ENCODE measurements at regions not wholly inside any gene's neighbourhood (a gene's known extent, or its start where the extent isn't known, plus 50 kb on each side); places are given as distances from the start of the nearest gene placed in this dataset.

- no peak for TF ChIP-seq CTCF (IDR thresholded peaks at IDR 0.05)
- TF ChIP-seq POLR2A (IDR thresholded peaks at IDR 0.05), result no peak
Observed at GRCh38 chr6:28696682-28697081, 171.0 kb downstream of the GPX5 start.

Measured in right lobe of liver (tissue), 4 donors.